Astrocyte (in vitro differentiated cells and primary cell): ENCODE measurements at regions not wholly inside any gene's neighbourhood (a gene's known extent, or its start where the extent isn't known, plus 50 kb on each side); places are given as distances from the start of the nearest gene placed in this dataset.

Experiments
- DNase-seq: peaks from one replicate; pipeline ENCODE4 v3.0.0-alpha.2; 2010; ENCODE audit warnings: low read depth
- FAIRE-seq: peaks from 2 replicates; lab custom pipeline; 2011; peaks lifted over from hg19 to GRCh38; lab: Jason Lieb, UNC
- H2AFZ ChIP-seq: 2 replicates; pipeline ENCODE4 v1.6.0; 2012; ENCODE audit warnings: low read depth, low read length, inconsistent platforms
- H3K27ac ChIP-seq: 2 replicates; pipeline ENCODE4 v1.5.1; 2011; ENCODE audit warnings: low read depth, low read length, inconsistent platforms
- H3K27me3 ChIP-seq: 2 replicates; pipeline ENCODE4 v1.6.0; 2011; ENCODE audit warnings: low read length, inconsistent platforms; ENCODE audit not compliant: insufficient read depth
- H3K36me3 ChIP-seq: 2 replicates; pipeline ENCODE4 v1.5.1; 2011; ENCODE audit warnings: low read length, inconsistent platforms; ENCODE audit not compliant: insufficient read depth
- H3K4me1 ChIP-seq: 2 replicates; pipeline ENCODE4 v1.5.1; 2011; ENCODE audit warnings: low read length, inconsistent platforms; ENCODE audit not compliant: insufficient read depth
- H3K4me2 ChIP-seq: 2 replicates; pipeline ENCODE4 v1.6.0; 2012; ENCODE audit warnings: low read length, inconsistent platforms
- H3K4me3 ChIP-seq: 2 replicates; pipeline ENCODE4 v1.5.1; 2011; ENCODE audit warnings: low read depth, mild to moderate bottlenecking, low read length, inconsistent platforms; ENCODE audit not compliant: insufficient read depth
- H3K79me2 ChIP-seq: 2 replicates; pipeline ENCODE4 v1.6.0; 2012; ENCODE audit warnings: mild to moderate bottlenecking, low read length, inconsistent platforms; ENCODE audit not compliant: insufficient read depth
- H3K9ac ChIP-seq: 2 replicates; pipeline ENCODE4 v1.6.0; 2012; ENCODE audit warnings: mild to moderate bottlenecking, low read length, inconsistent platforms
- H3K9me3 ChIP-seq: 2 replicates; pipeline ENCODE4 v1.5.1; 2012; ENCODE audit warnings: low read depth, mild to moderate bottlenecking, low read length, inconsistent platforms; ENCODE audit not compliant: insufficient read depth
- H4K20me1 ChIP-seq: 2 replicates; pipeline ENCODE4 v1.6.0; 2012; ENCODE audit warnings: low read length, inconsistent platforms; ENCODE audit not compliant: insufficient read depth
- H3K27ac Mint-ChIP-seq: one replicate; pipeline ENCODE4 v1.8.0; 2021; ENCODE audit warnings: mild to moderate bottlenecking, mixed read lengths; ENCODE audit not compliant: unreplicated experiment
- H3K27me3 Mint-ChIP-seq: one replicate; pipeline ENCODE4 v1.8.0; 2021; ENCODE audit warnings: low read depth, mixed read lengths; ENCODE audit not compliant: unreplicated experiment
- H3K36me3 Mint-ChIP-seq: one replicate; pipeline ENCODE4 v1.8.0; 2021; ENCODE audit warnings: low read depth, mixed read lengths; ENCODE audit not compliant: unreplicated experiment
- H3K4me1 Mint-ChIP-seq: one replicate; pipeline ENCODE4 v1.8.0; 2021; ENCODE audit warnings: low read depth, mixed read lengths; ENCODE audit not compliant: unreplicated experiment
- H3K4me3 Mint-ChIP-seq: one replicate; pipeline ENCODE4 v1.8.0; 2021; ENCODE audit warnings: mild to moderate bottlenecking, moderate library complexity, mixed read lengths; ENCODE audit not compliant: unreplicated experiment
- H3K9me3 Mint-ChIP-seq: one replicate; pipeline ENCODE4 v1.8.0; 2021; ENCODE audit warnings: mild to moderate bottlenecking, mixed read lengths; ENCODE audit not compliant: unreplicated experiment
- CTCF ChIP-seq: IDR thresholded peaks from 2 replicates; pipeline ENCODE4 v1.5.1; 2011; ENCODE audit warnings: low read depth, mild to moderate bottlenecking, inconsistent platforms, low read length, moderate library complexity; ENCODE audit not compliant: insufficient read depth
- EZH2 ChIP-seq: IDR thresholded peaks from 2 replicates; pipeline ENCODE4 v1.6.1; 2012; ENCODE audit warnings: mild to moderate bottlenecking, low read length, inconsistent platforms; ENCODE audit not compliant: insufficient read depth

GRCh38 chr18:78393086-78393862 is 586.3 kb upstream of the SALL3 start:
- Mint-ChIP-seq H3K9me3 (peaks cover 42% of the 10 kb centered on the region), H3K27me3 (no peaks in the 10 kb centered on the region), H3K4me3 (no peak overlapping the region), H3K4me1 (no peaks in the 10 kb centered on the region), H3K36me3 (no peaks in the 10 kb centered on the region), H3K27ac (no peak overlapping the region)
- Histone ChIP-seq H3K9ac (no peak overlapping the region), H3K79me2 (no peaks in the 10 kb centered on the region), H3K9me3 (peaks cover 4% of the 10 kb centered on the region), H3K4me2 (no peak overlapping the region), H3K27ac (no peak overlapping the region), H3K4me3 (no peak overlapping the region), H3K36me3 (no peaks in the 10 kb centered on the region), H2AFZ (no peak overlapping the region), H4K20me1 (no peaks in the 10 kb centered on the region), H3K4me1 (no peaks in the 10 kb centered on the region), H3K27me3 (no peaks in the 10 kb centered on the region)
- TF ChIP-seq CTCF, result no peak
- TF ChIP-seq EZH2, result no peak
- FAIRE-seq (no peak), DNase-seq (no peak)

- H3K4me1 ChIP-seq, result no peaks in the 10 kb centered on the region
- H3K4me1 Mint-ChIP-seq, result no peaks in the 10 kb centered on the region
- H3K36me3 Mint-ChIP-seq, result no peaks in the 10 kb centered on the region
- H3K36me3 ChIP-seq, result no peaks in the 10 kb centered on the region
- no peak overlapping the region for H3K9ac ChIP-seq
- DNase-seq (no peak), FAIRE-seq (no peak)
- H3K9me3 ChIP-seq, result peaks cover 7% of the 10 kb centered on the region
- no peaks in the 10 kb centered on the region for H3K79me2 ChIP-seq
- no peak for TF ChIP-seq CTCF
- TF ChIP-seq EZH2, result no peak
- no peaks in the 10 kb centered on the region for H4K20me1 ChIP-seq
- no peak overlapping the region for H3K4me2 ChIP-seq
- no peaks in the 10 kb centered on the region for H3K27me3 ChIP-seq
- H3K27ac Mint-ChIP-seq, result no peak overlapping the region
- no peak overlapping the region for H3K4me3 ChIP-seq
- H3K27ac ChIP-seq, result no peak overlapping the region
- H3K9me3 Mint-ChIP-seq, result peaks cover 30% of the 10 kb centered on the region
- H3K27me3 Mint-ChIP-seq, result no peaks in the 10 kb centered on the region
- H3K4me3 Mint-ChIP-seq, result no peak overlapping the region
- H2AFZ ChIP-seq, result no peak overlapping the region
These were observed 583.5 kb upstream of the SALL3 start for GRCh38 chr18:78396077-78396476.

GRCh38 chr18:78396756-78397155 is 582.9 kb upstream of the SALL3 start:
- Histone ChIP-seq H3K27ac (no peak overlapping the region), H3K9me3 (peaks cover 9% of the 10 kb centered on the region), H3K4me2 (no peak overlapping the region), H3K9ac (no peak overlapping the region), H3K4me1 (no peaks in the 10 kb centered on the region), H3K36me3 (no peaks in the 10 kb centered on the region), H2AFZ (no peak overlapping the region), H4K20me1 (no peaks in the 10 kb centered on the region), H3K79me2 (no peaks in the 10 kb centered on the region), H3K27me3 (no peaks in the 10 kb centered on the region), H3K4me3 (no peak overlapping the region)
- H3K9me3 Mint-ChIP-seq, result peaks cover 31% of the 10 kb centered on the region
- H3K4me1 Mint-ChIP-seq, result no peaks in the 10 kb centered on the region
- no peak for DNase-seq
- FAIRE-seq, result no peak
- no peaks in the 10 kb centered on the region for H3K27me3 Mint-ChIP-seq
- TF ChIP-seq EZH2 (no peak), CTCF (no peak)
- no peaks in the 10 kb centered on the region for H3K36me3 Mint-ChIP-seq
- H3K4me3 Mint-ChIP-seq, result no peak overlapping the region
- H3K27ac Mint-ChIP-seq, result no peak overlapping the region
